M059J (cell line): ENCODE measurements at regions not wholly inside any gene's neighbourhood (a gene's known extent, or its start where the extent isn't known, plus 50 kb on each side); places are given as distances from the start of the nearest gene placed in this dataset.
"Not testable (repeated sequence)": the region's sequence is repeated elsewhere in the genome, so short reads cannot be mapped to it uniquely, and the experiment has no call there.

Source experiments
- DNase-seq: peaks from one replicate; pipeline ENCODE4 v3.0.0-alpha.2; 2012; ENCODE audit warnings: low read depth

- DNase-seq = no peak
Measured at GRCh38 chr16:79897104-79897452, 296.5 kb upstream of the MAF start.

- DNase-seq = no peak
Measured at GRCh38 chr16:79895917-79896203, 295.3 kb upstream of the MAF start.

- DNase-seq = no peak
Measured at GRCh38 chr16:79895053-79895916, 294.7 kb upstream of the MAF start.

GRCh38 chr16:79893445-79893844, 292.9 kb upstream of the MAF start:
- DNase-seq = no peak

- DNase-seq = no peak
Measured at GRCh38 chr16:79892278-79892677, 291.7 kb upstream of the MAF start.

GRCh38 chr16:79891458-79891857, 290.9 kb upstream of the MAF start:
- no peak for DNase-seq

- DNase-seq = no peak
Measured at GRCh38 chr16:79887541-79888540, 287.3 kb upstream of the MAF start.

GRCh38 chr16:79885320-79885719, 284.8 kb upstream of the MAF start:
- DNase-seq = no peak

GRCh38 chr16:79883494-79883893, 283.0 kb upstream of the MAF start:
- DNase-seq = no peak

- DNase-seq = no peak
Measured at GRCh38 chr16:79882340-79883005, 281.9 kb upstream of the MAF start.

GRCh38 chr16:79881107-79881506, 280.6 kb upstream of the MAF start:
- not testable (repeated sequence) for DNase-seq

GRCh38 chr16:79876332-79876730, 275.8 kb upstream of the MAF start:
- DNase-seq = no peak

- DNase-seq = no peak
Measured at GRCh38 chr16:79874391-79874790, 273.9 kb upstream of the MAF start.

- DNase-seq = no peak
Measured at GRCh38 chr16:79873825-79874224, 273.3 kb upstream of the MAF start.

GRCh38 chr16:79871906-79872305, 271.4 kb upstream of the MAF start:
- DNase-seq = no peak

GRCh38 chr16:79870016-79870886, 269.7 kb upstream of the MAF start:
- no peak for DNase-seq

- no peak for DNase-seq
Measured at GRCh38 chr16:79869304-79870015, 268.9 kb upstream of the MAF start.

GRCh38 chr16:79868841-79869240, 268.3 kb upstream of the MAF start:
- DNase-seq = no peak

GRCh38 chr16:79867425-79867997, 267.0 kb upstream of the MAF start:
- no peak for DNase-seq

- DNase-seq = no peak
Measured at GRCh38 chr16:79865918-79866317, 265.4 kb upstream of the MAF start.
